Embryonic facial prominence (tissue), 1 donor: ENCODE measurements at regions not wholly inside any gene's neighbourhood (a gene's known extent, or its start where the extent isn't known, plus 50 kb on each side); places are given as distances from the start of the nearest gene placed in this dataset.
"Not testable (repeated sequence)": the region's sequence is repeated elsewhere in the genome, so short reads cannot be mapped to it uniquely, and the experiment has no call there.

Experiments used
- DNase-seq: peaks from one replicate; pipeline ENCODE4 v3.0.0-alpha.2; 2016; ENCODE audit errors: extremely low spot score

DNA sequence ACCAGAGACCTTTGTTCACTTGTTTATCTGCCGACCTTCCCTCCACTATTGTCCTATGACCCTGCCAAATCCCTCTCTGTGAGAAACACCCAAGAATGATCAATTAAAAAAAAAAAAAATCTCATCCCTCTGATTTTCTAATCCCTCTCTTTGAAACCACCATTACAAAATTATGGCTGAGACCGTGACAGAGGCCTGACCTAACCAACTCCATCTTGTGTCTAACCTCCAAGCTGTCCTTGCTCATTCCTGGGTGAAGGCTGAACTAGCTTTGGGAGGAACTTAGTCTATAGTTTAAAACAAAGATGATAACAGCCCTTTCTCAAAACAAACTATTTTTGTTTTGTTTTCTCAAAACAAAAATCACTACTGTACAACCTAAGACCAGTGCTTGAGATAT is 474.5 kb downstream of the TMEM114 start:
- no peak for DNase-seq

DNA sequence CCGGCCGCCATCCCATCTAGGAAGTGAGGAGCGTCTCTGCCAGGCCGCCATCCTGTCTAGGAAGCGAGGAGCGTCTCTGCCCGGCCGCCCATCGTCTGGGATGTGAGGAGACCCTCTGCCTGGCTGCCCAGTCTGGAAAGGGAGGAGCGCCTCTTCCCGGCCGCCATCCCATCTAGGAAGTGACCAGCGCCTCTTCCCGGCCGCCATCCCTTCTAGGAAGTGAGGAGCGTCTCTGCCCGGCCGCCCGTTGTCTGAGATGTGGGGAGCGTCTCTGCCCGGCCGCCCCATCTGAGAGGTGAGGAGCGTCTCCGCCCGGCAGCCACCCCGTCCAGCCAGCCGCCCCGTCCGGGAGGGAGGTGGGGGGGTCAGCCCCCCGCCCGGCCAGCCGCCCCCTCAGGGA is 475.4 kb downstream of the TMEM114 start:
- DNase-seq = not testable (repeated sequence)

GRCh38 chr16:8113843-8114242 is 476.5 kb downstream of the TMEM114 start:
- DNase-seq = no peak

DNA sequence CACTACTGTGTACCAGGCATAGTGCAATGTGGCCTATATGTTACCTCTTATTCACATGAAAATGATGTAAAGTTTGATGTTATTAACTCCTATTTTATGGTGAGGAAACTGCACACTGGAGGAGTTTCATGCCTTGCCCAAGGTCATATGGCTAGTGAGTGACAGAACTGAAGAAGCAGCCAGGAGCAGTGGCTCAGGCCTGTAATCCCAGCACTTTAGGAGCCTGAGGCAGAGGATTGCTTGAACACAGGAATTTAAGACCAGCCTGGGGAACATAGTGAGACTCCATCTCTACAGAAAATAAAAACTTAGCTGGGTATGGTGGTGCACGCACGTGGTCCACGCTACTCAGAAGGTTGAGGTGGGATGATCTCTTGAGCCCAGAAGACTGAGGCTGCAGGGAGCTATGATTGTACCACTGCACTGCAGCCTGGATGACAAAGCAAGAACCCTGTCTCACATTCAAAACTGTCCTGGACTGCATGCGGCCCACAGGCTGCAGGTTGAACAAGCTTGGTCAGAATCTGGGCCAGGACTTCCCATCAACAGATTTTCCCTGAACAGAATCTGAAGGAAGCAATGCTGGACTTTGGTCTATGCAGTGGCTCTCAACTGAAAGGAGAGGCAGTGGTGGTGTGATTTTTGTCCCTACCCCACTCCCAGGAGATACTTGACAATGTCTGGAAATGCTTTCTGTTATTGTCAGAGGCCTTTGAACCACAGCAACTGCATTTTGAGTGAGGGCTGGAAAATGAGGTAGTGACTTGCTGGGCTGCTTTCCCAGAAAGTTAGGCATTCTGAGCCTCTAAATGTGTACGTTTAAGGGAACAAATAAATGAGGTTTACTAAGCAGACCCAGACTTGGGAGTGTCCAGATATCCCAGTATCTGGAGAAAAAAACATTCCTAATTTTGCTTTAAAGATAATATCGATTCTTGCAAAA is 479.5 kb downstream of the TMEM114 start:
- no peak for DNase-seq

GRCh38 chr16:8109510-8110369 is 480.6 kb downstream of the TMEM114 start:
- no peak for DNase-seq

GRCh38 chr16:8108991-8109509 is 481.3 kb downstream of the TMEM114 start:
- DNase-seq = no peak

DNA sequence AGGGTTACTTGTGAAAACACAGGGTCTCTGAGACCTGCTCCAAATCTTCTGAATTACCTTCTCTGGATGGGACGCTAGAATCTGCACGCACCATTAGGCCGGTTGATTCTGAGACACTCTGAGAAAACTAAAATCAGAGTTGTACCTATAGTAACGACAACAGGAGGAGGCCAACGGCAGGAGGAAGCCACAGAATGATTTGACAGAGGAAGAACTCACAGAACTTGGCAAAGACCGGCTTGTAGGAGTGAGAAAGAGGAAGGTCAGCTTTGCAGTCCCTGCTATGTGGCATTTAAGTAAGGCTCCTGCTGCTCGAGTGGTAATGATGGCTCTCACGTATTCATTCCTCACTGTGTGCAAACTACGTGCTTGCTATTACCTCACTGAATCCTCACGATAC is 483.0 kb downstream of the TMEM114 start:
- no peak for DNase-seq

- DNase-seq = no peak
Measured at GRCh38 chr16:8103649-8104289, 486.5 kb downstream of the TMEM114 start.

- no peak for DNase-seq
Measured at GRCh38 chr16:8099586-8099985, 490.7 kb downstream of the TMEM114 start.

DNA sequence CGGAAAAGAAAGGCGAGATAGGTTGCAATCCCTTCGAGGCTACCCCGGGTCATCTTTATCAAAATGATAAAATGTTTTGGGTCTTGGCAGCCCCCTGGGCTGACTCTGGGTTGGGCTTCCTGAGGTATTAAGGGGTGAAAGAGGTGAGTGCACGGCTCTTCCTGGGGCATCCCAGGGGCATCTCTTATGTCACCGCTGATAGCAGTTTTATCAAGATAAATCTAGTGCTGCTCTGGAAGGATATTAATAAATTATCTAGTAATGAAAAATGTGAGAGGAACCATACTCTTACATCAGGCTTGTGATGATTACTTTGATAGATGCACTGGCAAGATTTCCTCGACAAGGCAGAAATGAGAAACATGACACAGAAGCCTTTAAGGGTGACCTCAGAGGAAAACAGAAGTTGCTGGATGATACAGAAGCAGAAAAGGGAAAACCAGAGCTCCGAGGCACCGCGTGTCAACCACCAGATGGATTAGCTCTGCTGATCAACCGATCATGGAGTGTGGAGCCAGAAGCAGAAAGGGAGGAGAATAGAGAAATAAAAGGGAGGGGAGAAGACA is 491.3 kb downstream of the TMEM114 start:
- DNase-seq = no peak

GRCh38 chr16:8096211-8096610 is 494.1 kb downstream of the TMEM114 start:
- no peak for DNase-seq

GRCh38 chr16:8094696-8095095 is 495.6 kb downstream of the TMEM114 start:
- no peak for DNase-seq

- no peak for DNase-seq
Measured at GRCh38 chr16:8088820-8089338, 501.4 kb downstream of the TMEM114 start.

DNA sequence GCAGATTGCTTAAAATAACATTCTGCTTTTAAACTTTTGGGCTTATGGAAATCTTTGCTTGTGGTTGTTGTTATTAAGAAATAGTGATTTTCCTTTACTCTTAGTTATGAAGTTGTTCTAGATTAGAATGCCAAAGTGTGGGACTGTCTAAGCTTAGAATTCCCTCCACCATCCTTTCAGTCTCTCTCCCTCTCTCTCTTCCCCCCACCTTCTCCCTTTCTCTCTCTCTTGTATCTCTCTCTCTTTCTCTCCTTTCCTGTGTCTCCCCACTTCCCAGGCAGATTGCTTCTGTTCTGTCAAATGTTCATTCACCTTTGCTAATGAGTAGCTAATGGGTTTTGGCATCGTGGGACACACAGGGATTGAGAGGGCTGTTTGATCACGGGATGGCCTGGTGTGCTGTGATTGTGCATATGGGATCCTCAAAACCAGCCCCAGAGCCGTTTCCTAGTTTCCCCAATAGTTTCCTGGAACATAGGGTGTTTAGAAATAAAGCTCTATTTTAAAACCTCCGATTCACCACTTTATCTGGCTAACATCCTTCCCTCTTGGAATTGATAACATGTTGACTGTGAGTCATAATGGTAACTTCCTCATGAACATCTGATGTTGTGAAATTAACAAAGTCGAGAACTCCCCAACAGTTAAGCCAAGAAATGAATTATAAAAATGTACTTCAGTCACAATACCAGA is 502.6 kb downstream of the TMEM114 start:
- no peak for DNase-seq

- DNase-seq = no peak
Measured at GRCh38 chr16:8087146-8087545, 503.2 kb downstream of the TMEM114 start.

DNA sequence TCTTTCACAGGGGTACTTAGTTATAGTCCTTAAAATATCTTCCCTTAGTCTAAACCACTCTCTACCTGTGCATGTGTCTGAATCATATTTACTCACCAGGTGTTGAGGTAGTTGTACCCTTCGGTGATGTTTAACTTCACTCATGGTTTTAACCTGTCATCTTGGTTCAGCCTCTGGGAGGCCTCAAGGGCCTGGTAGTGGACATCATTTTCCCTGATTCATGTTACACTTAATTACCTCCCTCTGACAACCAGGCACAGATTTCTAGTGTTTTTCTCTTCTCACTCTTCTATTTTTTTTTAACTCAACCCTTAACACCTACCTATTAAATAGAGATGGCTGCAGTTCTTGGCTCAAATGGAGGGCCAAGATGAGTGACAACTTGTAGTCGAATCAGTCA is 505.4 kb downstream of the TMEM114 start:
- DNase-seq = no peak

DNA sequence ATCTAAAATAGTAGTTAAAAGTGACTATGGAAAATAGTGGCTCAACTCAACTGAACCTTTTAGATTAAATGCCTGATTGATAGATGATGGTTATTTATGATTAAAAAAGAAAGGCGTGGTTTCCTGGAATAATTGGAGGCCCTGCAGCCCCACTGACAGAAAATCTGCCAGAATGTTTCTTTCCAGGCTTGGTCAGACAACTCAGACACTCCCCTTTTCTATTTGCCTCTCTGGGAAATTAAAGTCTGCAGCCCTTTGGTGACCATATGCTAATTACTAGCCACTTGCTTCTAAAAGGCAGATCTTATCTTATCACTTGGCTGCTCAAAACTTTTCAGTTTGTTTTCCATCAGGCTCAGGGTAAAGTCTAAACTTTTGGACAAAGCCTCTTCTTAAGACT is 506.0 kb downstream of the TMEM114 start:
- DNase-seq = no peak

GRCh38 chr16:8083560-8083959 is 506.8 kb downstream of the TMEM114 start:
- DNase-seq = no peak

- no peak for DNase-seq
Measured at GRCh38 chr16:8080817-8081216, 509.5 kb downstream of the TMEM114 start.

- DNase-seq = no peak
Measured at GRCh38 chr16:8075271-8075670, 515.0 kb downstream of the TMEM114 start.

GRCh38 chr16:8070506-8070905 is 519.8 kb downstream of the TMEM114 start:
- no peak for DNase-seq
